Gastrocnemius medialis (tissue), 4 donors: ENCODE measurements at regions not wholly inside any gene's neighbourhood (a gene's known extent, or its start where the extent isn't known, plus 50 kb on each side); places are given as distances from the start of the nearest gene placed in this dataset.

ENCODE experiments used
- CTCF ChIP-seq, 5 experiments: fragments of 450-650 bp in 3 of 5; fragments of 200-600 bp in 2 of 5; sonication (generic) in 2 of 5; IDR thresholded peaks in 4 of 5; conservative IDR thresholded peaks in 1 of 5; 1 replicate in 4 of 5; 2 replicates in 1 of 5; pipeline ENCODE4 v1.5.1; 2016 to 2019; ENCODE audit warnings: antibody characterized with exemption in 5 of 5, mild to moderate bottlenecking in 3 of 5, moderate library complexity in 3 of 5
- POLR2A ChIP-seq, 2 donors: fragments of 450-650 bp; IDR thresholded peaks; one replicate each; pipeline ENCODE4 v1.6.1; 2017; ENCODE audit warnings: antibody characterized with exemption in 2 of 2, mild to moderate bottlenecking in 2 of 2, moderate library complexity in 2 of 2

GRCh38 chr14:66066981-66067776 lies 419.0 kb upstream of the CCDC196 start:
- TF ChIP-seq CTCF (IDR thresholded peaks at IDR 0.05 in 4 of 5, conservative IDR thresholded peaks at IDR 0.05 in 1 of 5): no peak
- no peak for TF ChIP-seq POLR2A (IDR thresholded peaks at IDR 0.05)
